ENCODE measurements at regions not wholly inside any gene's neighbourhood (a gene's known extent, or its start where the extent isn't known, plus 50 kb on each side); places are given as distances from the start of the nearest gene placed in this dataset.
"Not testable (repeated sequence)": the region's sequence is repeated elsewhere in the genome, so short reads cannot be mapped to it uniquely, and the experiment has no call there.

- DNase-seq (ENCODE audit: low read depth, low spot score): no peak
- in situ Hi-C loops (cut with HindIII; ENCODE audit: low sequenced_read_pairs): no loop called here
- TF ChIP-seq CTCF (IDR thresholded peaks at IDR 0.05; ENCODE audit: low read depth, low read length): no peak
- H3K4me3 ChIP-seq (ENCODE audit: low read depth, low read length): no peak overlapping the region
These were observed 117.6 kb downstream of the LEPR start for GRCh38 chr1:65538086-65538485.

GRCh38 chr1:65538664-65539063, 118.2 kb downstream of the LEPR start:
- TF ChIP-seq CTCF (IDR thresholded peaks at IDR 0.05; ENCODE audit: low read depth, low read length): no peak
- in situ Hi-C loops (cut with HindIII; ENCODE audit: low sequenced_read_pairs): no loop called here
- no peak overlapping the region for H3K4me3 ChIP-seq (ENCODE audit: low read depth, low read length)
- DNase-seq (ENCODE audit: low read depth, low spot score): no peak

- no peak for DNase-seq (ENCODE audit: low read depth, low spot score)
- TF ChIP-seq CTCF (IDR thresholded peaks at IDR 0.05; ENCODE audit: low read depth, low read length): no peak
- no peak overlapping the region for H3K4me3 ChIP-seq (ENCODE audit: low read depth, low read length)
- in situ Hi-C loops (cut with HindIII; ENCODE audit: low sequenced_read_pairs): no loop called here
These were observed 119.0 kb downstream of the LEPR start for GRCh38 chr1:65539266-65540131.

- in situ Hi-C loops (cut with HindIII; ENCODE audit: low sequenced_read_pairs): no loop called here
- DNase-seq (ENCODE audit: low read depth, low spot score): no peak
- no peak overlapping the region for H3K4me3 ChIP-seq (ENCODE audit: low read depth, low read length)
- TF ChIP-seq CTCF (IDR thresholded peaks at IDR 0.05; ENCODE audit: low read depth, low read length): no peak
These were observed 120.7 kb downstream of the LEPR start for GRCh38 chr1:65541161-65541560.

GRCh38 chr1:65541865-65542264, 121.4 kb downstream of the LEPR start:
- TF ChIP-seq CTCF (IDR thresholded peaks at IDR 0.05; ENCODE audit: low read depth, low read length): no peak
- in situ Hi-C loops (cut with HindIII; ENCODE audit: low sequenced_read_pairs): no loop called here
- DNase-seq (ENCODE audit: low read depth, low spot score): no peak
- H3K4me3 ChIP-seq (ENCODE audit: low read depth, low read length): no peak overlapping the region

- in situ Hi-C loops (cut with HindIII; ENCODE audit: low sequenced_read_pairs); DNase-seq (ENCODE audit: low read depth, low spot score); H3K4me3 ChIP-seq (ENCODE audit: low read depth, low read length): not testable (repeated sequence)
These were observed 122.1 kb downstream of the LEPR start for GRCh38 chr1:65542592-65542991.

GRCh38 chr1:65550306-65551010, 130.0 kb downstream of the LEPR start:
- in situ Hi-C loops (cut with HindIII; ENCODE audit: low sequenced_read_pairs); DNase-seq (ENCODE audit: low read depth, low spot score); H3K4me3 ChIP-seq (ENCODE audit: low read depth, low read length): not testable (repeated sequence)

- in situ Hi-C loops (cut with HindIII; ENCODE audit: low sequenced_read_pairs); DNase-seq (ENCODE audit: low read depth, low spot score); H3K4me3 ChIP-seq (ENCODE audit: low read depth, low read length): not testable (repeated sequence)
These were observed 132.0 kb downstream of the LEPR start for GRCh38 chr1:65552484-65552883.

GRCh38 chr1:65554086-65554764, 133.8 kb downstream of the LEPR start:
- H3K4me3 ChIP-seq (ENCODE audit: low read depth, low read length); DNase-seq (ENCODE audit: low read depth, low spot score); in situ Hi-C loops (cut with HindIII; ENCODE audit: low sequenced_read_pairs): not testable (repeated sequence)

All from astrocyte of the spinal cord (primary cell).